WTC11 (cell line): ENCODE measurements at regions not wholly inside any gene's neighbourhood (a gene's known extent, or its start where the extent isn't known, plus 50 kb on each side); places are given as distances from the start of the nearest gene placed in this dataset.

Source experiments
- ATAC-seq: fragments of 200-7000 bp; cut with Tn5 transposase; 2 replicates; pipeline ENCODE4 v1.10.0; 2021; ENCODE audit warnings: mild to moderate bottlenecking, moderate library complexity
- CTCF ChIA-PET: fragments of 300-600 bp; sonication (Branson Sonifier 250); formaldehyde crosslinking; loops from one replicate; lab custom pipeline; 2021; ENCODE audit warnings: antibody characterized with exemption; lab: Charles Lee
- POLR2A ChIA-PET: fragments of 350-600 bp; sonication (Branson Sonifier 250); formaldehyde crosslinking; loops from one replicate; lab custom pipeline; 2021; ENCODE audit warnings: antibody characterized with exemption; lab: Charles Lee
- DNase-seq: peaks from one replicate; pipeline ENCODE4 v3.0.0; 2021; ENCODE audit warnings: low spot score
- H3K27ac Mint-ChIP-seq: 2 replicates; pipeline ENCODE4 v1.8.0; 2021; ENCODE audit warnings: mixed read lengths
- H3K27me3 Mint-ChIP-seq: 2 replicates; pipeline ENCODE4 v1.8.0; 2021; ENCODE audit warnings: low read depth, mild to moderate bottlenecking, moderate library complexity, mixed read lengths
- H3K36me3 Mint-ChIP-seq: 2 replicates; pipeline ENCODE4 v1.8.0; 2021; ENCODE audit warnings: mixed read lengths
- H3K4me1 Mint-ChIP-seq: 2 replicates; pipeline ENCODE4 v1.8.0; 2022; ENCODE audit warnings: mixed read lengths
- H3K4me3 Mint-ChIP-seq: 2 replicates; pipeline ENCODE4 v1.8.0; 2021; ENCODE audit warnings: mild to moderate bottlenecking, moderate library complexity, mixed read lengths
- H3K9me3 Mint-ChIP-seq: 2 replicates; pipeline ENCODE4 v1.8.0; 2021; ENCODE audit warnings: mixed read lengths
- CREB1 ChIP-seq: sonication (generic); formaldehyde crosslinking; IDR thresholded peaks from 2 replicates; pipeline ENCODE4 v1.8.0; 2023; ENCODE audit warnings: mild to moderate bottlenecking, missing genetic modification reagents
- EMX1 ChIP-seq: fragments of 250-450 bp; sonication (Bioruptor Pico); IDR thresholded peaks from 2 replicates; pipeline ENCODE4 v1.8.0; 2021; ENCODE audit warnings: mild to moderate bottlenecking
- FOXK1 ChIP-seq: sonication (generic); formaldehyde crosslinking; IDR thresholded peaks from 2 replicates; pipeline ENCODE4 v1.8.0; 2022; ENCODE audit warnings: mild to moderate bottlenecking, moderate library complexity, missing genetic modification reagents
- HMGA2 ChIP-seq: fragments of 250-450 bp; sonication (Bioruptor Pico); IDR thresholded peaks from 2 replicates; pipeline ENCODE4 v1.4.0; 2021; ENCODE audit warnings: mild to moderate bottlenecking, moderate library complexity
- MYBL2 ChIP-seq: sonication (generic); formaldehyde crosslinking; IDR thresholded peaks from 2 replicates; pipeline ENCODE4 v1.8.1; 2023; ENCODE audit warnings: mild to moderate bottlenecking, moderate library complexity, missing genetic modification reagents
- NR2C2 ChIP-seq: sonication (generic); formaldehyde crosslinking; IDR thresholded peaks from 2 replicates; pipeline ENCODE4 v1.8.0; 2022; ENCODE audit warnings: mild to moderate bottlenecking, missing genetic modification reagents
- NR3C1 ChIP-seq: sonication (generic); formaldehyde crosslinking; conservative IDR thresholded peaks from 2 replicates; pipeline ENCODE4 v1.8.1; 2023; ENCODE audit warnings: low read depth, mild to moderate bottlenecking, missing genetic modification reagents
- RELA ChIP-seq: sonication (generic); formaldehyde crosslinking; IDR thresholded peaks from 2 replicates; pipeline ENCODE4 v1.8.1; 2022; ENCODE audit warnings: missing genetic modification reagents, mild to moderate bottlenecking, borderline replicate concordance
- SMAD4 ChIP-seq: sonication (generic); formaldehyde crosslinking; IDR thresholded peaks from 2 replicates; pipeline ENCODE4 v1.8.0; 2022; ENCODE audit warnings: mild to moderate bottlenecking, missing genetic modification reagents
- ZNF263 ChIP-seq: sonication (generic); formaldehyde crosslinking; IDR thresholded peaks from 2 replicates; pipeline ENCODE4 v1.8.1; 2022; ENCODE audit warnings: low read depth, mild to moderate bottlenecking, moderate library complexity, missing genetic modification reagents
- ZNF423 ChIP-seq: fragments of 250-450 bp; sonication (Bioruptor Pico); IDR thresholded peaks from 2 replicates; pipeline ENCODE4 v2.1.2; 2022; ENCODE audit warnings: mild to moderate bottlenecking, moderate library complexity
- TF ChIP-seq, protein P1 (sequence below): sonication (generic); formaldehyde crosslinking; IDR thresholded peaks from 2 replicates; pipeline ENCODE4 v1.8.0; 2023; ENCODE audit warnings: missing genetic modification reagents
- TF ChIP-seq, protein P2 (sequence below): sonication (generic); formaldehyde crosslinking; IDR thresholded peaks from 2 replicates; pipeline ENCODE4 v1.8.1; 2023; ENCODE audit warnings: mild to moderate bottlenecking, missing genetic modification reagents
- TF ChIP-seq, protein P3 (sequence below): fragments of 250-450 bp; sonication (Bioruptor Pico); IDR thresholded peaks from 2 replicates; pipeline ENCODE4 v2.1.2; 2022; ENCODE audit warnings: mild to moderate bottlenecking, moderate library complexity
- TF ChIP-seq, protein P4 (sequence below): sonication (generic); formaldehyde crosslinking; IDR thresholded peaks from 2 replicates; pipeline ENCODE4 v1.8.1; 2023; ENCODE audit warnings: mild to moderate bottlenecking, missing genetic modification reagents, moderate library complexity
- TF ChIP-seq, protein P5 (sequence below): fragments of 250-450 bp; sonication (Bioruptor Pico); IDR thresholded peaks from 2 replicates; pipeline ENCODE4 v1.9.0; 2021; ENCODE audit warnings: mild to moderate bottlenecking
- TF ChIP-seq, protein P6 (sequence below): sonication (generic); formaldehyde crosslinking; IDR thresholded peaks from 2 replicates; pipeline ENCODE4 v1.8.0; 2023; ENCODE audit warnings: mild to moderate bottlenecking, missing genetic modification reagents
- TF ChIP-seq, protein P7 (sequence below): sonication (generic); formaldehyde crosslinking; conservative IDR thresholded peaks from 2 replicates; pipeline ENCODE4 v1.8.1; 2022; ENCODE audit warnings: mild to moderate bottlenecking, missing genetic modification reagents

DNA sequence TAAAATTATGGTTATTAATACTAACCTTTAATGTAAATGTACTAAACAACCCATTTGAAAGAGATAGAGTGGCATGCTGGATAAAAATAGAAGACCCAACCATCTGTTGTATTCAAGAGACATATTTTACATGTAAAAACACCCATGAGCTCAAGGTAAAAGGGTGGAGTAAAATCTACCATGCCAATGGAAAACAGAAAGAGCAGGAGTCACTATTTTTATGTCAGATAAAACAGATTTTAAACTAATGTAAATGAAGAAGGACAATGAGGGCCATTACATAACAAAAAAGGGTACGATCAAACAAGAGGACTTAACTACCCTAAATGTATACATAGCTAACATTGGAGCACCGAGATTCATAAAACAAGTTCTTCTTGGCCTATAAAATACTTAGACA is 66.3 kb downstream of the ITM2A start:
- Mint-ChIP-seq H3K27ac (no peak overlapping the region), H3K4me1 (peaks cover 24% of the 10 kb centered on the region), H3K4me3 (no peak overlapping the region), H3K36me3 (no peaks in the 10 kb centered on the region), H3K27me3 (no peaks in the 10 kb centered on the region; the same call in 1 of the 2 replicates), H3K9me3 (no peaks in the 10 kb centered on the region)
- no peak for TF ChIP-seq ZNF423 (CRISPR knock-in tag)
- TF ChIP-seq, protein P1, sequence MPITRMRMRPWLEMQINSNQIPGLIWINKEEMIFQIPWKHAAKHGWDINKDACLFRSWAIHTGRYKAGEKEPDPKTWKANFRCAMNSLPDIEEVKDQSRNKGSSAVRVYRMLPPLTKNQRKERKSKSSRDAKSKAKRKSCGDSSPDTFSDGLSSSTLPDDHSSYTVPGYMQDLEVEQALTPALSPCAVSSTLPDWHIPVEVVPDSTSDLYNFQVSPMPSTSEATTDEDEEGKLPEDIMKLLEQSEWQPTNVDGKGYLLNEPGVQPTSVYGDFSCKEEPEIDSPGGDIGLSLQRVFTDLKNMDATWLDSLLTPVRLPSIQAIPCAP (CRISPR knock-in tag): no peak
- TF ChIP-seq, protein P2, sequence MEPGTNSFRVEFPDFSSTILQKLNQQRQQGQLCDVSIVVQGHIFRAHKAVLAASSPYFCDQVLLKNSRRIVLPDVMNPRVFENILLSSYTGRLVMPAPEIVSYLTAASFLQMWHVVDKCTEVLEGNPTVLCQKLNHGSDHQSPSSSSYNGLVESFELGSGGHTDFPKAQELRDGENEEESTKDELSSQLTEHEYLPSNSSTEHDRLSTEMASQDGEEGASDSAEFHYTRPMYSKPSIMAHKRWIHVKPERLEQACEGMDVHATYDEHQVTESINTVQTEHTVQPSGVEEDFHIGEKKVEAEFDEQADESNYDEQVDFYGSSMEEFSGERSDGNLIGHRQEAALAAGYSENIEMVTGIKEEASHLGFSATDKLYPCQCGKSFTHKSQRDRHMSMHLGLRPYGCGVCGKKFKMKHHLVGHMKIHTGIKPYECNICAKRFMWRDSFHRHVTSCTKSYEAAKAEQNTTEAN (CRISPR knock-in tag): no peak
- no peak for DNase-seq
- POLR2A ChIA-PET: no interaction called here
- CTCF ChIA-PET: no interaction called here
- ATAC-seq: no peak

DNA sequence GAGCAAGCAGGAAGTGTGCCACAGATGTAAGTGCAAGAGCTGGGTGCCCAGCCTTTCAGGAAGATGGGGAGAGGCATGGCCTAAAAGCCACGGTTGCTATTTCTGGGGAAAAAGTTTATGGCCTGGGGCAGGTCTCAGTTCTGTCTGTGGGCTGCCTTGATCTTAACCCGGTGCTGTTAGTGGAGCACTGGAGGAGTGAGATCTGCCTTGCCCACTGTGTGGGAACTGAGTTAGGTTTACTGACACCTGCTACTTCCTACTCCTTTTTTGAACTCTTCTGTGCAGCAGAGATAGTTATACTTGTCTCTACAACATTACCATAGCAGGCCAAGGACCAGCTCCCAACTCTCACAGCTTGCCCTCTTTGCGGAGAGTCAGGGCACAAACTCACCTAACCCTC is 76.5 kb downstream of the ITM2A start:
- DNase-seq (no peak), ATAC-seq (no peak)
- Mint-ChIP-seq H3K9me3 (no peaks in the 10 kb centered on the region), H3K4me3 (no peak overlapping the region), H3K27me3 (no peaks in the 10 kb centered on the region), H3K27ac (no peak overlapping the region), H3K4me1 (peaks cover 32% of the 10 kb centered on the region), H3K36me3 (no peaks in the 10 kb centered on the region)
- CTCF ChIA-PET: no interaction called here
- POLR2A ChIA-PET: no interaction called here
- no peak for TF ChIP-seq MYBL2 (CRISPR knock-in tag)
- no peak for TF ChIP-seq FOXK1 (CRISPR knock-in tag)
- no peak for TF ChIP-seq SMAD4
- TF ChIP-seq EMX1 (CRISPR knock-in tag): no peak
- no peak for TF ChIP-seq NR2C2 (CRISPR knock-in tag)

DNA sequence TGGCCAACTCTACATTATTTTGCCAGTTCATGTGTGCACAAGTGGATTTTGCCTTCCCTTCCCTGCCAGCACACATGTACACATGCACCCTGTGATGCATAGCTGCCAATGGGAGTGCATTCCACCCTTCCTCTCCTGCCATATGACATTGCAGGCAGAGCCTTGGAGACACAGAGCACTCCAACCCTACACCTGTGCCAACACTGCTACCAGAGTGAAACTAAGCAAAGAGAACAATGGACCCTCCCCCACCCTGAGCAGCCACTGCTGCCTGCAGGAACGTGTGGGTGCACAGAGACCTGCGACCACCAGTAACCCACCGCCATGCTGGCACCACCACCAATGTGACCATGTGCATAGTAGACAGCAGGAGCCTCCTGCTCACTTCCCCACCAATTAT is 78.4 kb downstream of the ITM2A start:
- Mint-ChIP-seq H3K27ac (no peak overlapping the region), H3K4me1 (peaks cover 25% of the 10 kb centered on the region)
- TF ChIP-seq HMGA2 (CRISPR knock-in tag) (no peak), NR3C1 (CRISPR knock-in tag) (no peak), RELA (CRISPR knock-in tag) (no peak)
- TF ChIP-seq, all 79 proteins: peak for 0
- H3K9me3 Mint-ChIP-seq: no peaks in the 10 kb centered on the region
- no peaks in the 10 kb centered on the region; the same call in 1 of the 2 replicates for H3K36me3 Mint-ChIP-seq
- ChIA-PET CTCF (no interaction called here), POLR2A (no interaction called here)
- ATAC-seq: no peak
- no peak for DNase-seq
- H3K27me3 Mint-ChIP-seq: no peaks in the 10 kb centered on the region
- H3K4me3 Mint-ChIP-seq: no peak overlapping the region

DNA sequence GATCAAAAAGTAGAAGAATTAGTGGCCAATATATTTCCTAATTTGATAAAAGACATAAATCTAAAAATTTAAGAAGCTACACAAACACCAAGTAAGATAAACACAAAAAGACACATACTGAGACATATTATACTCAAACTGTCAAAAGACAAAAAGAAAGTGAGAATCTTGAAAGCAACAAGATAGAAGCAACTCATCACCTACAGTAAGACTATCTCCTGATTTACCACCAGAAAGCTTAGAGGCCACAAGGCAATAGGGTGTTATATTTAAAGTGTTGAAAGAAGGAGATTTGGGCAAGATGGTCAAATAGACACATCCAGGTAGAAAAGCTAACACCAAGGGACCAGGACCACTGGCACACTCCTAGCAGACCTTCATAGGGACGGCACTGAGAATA is 79.4 kb downstream of the ITM2A start:
- Mint-ChIP-seq H3K9me3 (no peaks in the 10 kb centered on the region; the same call in 1 of the 2 replicates), H3K4me1 (peaks cover 18% of the 10 kb centered on the region), H3K27ac (no peak overlapping the region), H3K36me3 (no peaks in the 10 kb centered on the region; the same call in 1 of the 2 replicates), H3K4me3 (no peak overlapping the region), H3K27me3 (no peaks in the 10 kb centered on the region)
- ChIA-PET CTCF (no interaction called here), POLR2A (no interaction called here)
- ATAC-seq (no peak), DNase-seq (no peak)
- TF ChIP-seq, protein P3, sequence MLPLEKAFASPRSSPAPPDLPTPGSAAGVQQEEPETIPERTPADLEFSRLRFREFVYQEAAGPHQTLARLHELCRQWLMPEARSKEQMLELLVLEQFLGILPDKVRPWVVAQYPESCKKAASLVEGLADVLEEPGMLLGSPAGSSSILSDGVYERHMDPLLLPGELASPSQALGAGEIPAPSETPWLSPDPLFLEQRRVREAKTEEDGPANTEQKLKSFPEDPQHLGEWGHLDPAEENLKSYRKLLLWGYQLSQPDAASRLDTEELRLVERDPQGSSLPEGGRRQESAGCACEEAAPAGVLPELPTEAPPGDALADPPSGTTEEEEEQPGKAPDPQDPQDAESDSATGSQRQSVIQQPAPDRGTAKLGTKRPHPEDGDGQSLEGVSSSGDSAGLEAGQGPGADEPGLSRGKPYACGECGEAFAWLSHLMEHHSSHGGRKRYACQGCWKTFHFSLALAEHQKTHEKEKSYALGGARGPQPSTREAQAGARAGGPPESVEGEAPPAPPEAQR (CRISPR knock-in tag): no peak
- no peak for TF ChIP-seq ZNF263
- TF ChIP-seq, protein P2 (CRISPR knock-in tag): no peak
- TF ChIP-seq, protein P4, sequence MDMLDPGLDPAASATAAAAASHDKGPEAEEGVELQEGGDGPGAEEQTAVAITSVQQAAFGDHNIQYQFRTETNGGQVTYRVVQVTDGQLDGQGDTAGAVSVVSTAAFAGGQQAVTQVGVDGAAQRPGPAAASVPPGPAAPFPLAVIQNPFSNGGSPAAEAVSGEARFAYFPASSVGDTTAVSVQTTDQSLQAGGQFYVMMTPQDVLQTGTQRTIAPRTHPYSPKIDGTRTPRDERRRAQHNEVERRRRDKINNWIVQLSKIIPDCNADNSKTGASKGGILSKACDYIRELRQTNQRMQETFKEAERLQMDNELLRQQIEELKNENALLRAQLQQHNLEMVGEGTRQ: no peak
- TF ChIP-seq, protein P5, sequence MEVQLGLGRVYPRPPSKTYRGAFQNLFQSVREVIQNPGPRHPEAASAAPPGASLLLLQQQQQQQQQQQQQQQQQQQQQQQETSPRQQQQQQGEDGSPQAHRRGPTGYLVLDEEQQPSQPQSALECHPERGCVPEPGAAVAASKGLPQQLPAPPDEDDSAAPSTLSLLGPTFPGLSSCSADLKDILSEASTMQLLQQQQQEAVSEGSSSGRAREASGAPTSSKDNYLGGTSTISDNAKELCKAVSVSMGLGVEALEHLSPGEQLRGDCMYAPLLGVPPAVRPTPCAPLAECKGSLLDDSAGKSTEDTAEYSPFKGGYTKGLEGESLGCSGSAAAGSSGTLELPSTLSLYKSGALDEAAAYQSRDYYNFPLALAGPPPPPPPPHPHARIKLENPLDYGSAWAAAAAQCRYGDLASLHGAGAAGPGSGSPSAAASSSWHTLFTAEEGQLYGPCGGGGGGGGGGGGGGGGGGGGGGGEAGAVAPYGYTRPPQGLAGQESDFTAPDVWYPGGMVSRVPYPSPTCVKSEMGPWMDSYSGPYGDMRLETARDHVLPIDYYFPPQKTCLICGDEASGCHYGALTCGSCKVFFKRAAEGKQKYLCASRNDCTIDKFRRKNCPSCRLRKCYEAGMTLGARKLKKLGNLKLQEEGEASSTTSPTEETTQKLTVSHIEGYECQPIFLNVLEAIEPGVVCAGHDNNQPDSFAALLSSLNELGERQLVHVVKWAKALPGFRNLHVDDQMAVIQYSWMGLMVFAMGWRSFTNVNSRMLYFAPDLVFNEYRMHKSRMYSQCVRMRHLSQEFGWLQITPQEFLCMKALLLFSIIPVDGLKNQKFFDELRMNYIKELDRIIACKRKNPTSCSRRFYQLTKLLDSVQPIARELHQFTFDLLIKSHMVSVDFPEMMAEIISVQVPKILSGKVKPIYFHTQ (CRISPR knock-in tag): no peak
- TF ChIP-seq, protein P6, sequence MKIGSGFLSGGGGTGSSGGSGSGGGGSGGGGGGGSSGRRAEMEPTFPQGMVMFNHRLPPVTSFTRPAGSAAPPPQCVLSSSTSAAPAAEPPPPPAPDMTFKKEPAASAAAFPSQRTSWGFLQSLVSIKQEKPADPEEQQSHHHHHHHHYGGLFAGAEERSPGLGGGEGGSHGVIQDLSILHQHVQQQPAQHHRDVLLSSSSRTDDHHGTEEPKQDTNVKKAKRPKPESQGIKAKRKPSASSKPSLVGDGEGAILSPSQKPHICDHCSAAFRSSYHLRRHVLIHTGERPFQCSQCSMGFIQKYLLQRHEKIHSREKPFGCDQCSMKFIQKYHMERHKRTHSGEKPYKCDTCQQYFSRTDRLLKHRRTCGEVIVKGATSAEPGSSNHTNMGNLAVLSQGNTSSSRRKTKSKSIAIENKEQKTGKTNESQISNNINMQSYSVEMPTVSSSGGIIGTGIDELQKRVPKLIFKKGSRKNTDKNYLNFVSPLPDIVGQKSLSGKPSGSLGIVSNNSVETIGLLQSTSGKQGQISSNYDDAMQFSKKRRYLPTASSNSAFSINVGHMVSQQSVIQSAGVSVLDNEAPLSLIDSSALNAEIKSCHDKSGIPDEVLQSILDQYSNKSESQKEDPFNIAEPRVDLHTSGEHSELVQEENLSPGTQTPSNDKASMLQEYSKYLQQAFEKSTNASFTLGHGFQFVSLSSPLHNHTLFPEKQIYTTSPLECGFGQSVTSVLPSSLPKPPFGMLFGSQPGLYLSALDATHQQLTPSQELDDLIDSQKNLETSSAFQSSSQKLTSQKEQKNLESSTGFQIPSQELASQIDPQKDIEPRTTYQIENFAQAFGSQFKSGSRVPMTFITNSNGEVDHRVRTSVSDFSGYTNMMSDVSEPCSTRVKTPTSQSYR (CRISPR knock-in tag): no peak
- TF ChIP-seq, protein P7, sequence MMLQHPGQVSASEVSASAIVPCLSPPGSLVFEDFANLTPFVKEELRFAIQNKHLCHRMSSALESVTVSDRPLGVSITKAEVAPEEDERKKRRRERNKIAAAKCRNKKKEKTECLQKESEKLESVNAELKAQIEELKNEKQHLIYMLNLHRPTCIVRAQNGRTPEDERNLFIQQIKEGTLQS (CRISPR knock-in tag): no peak
- no peak for TF ChIP-seq CREB1 (CRISPR knock-in tag)
